K562 (cell line): ENCODE measurements at regions not wholly inside any gene's neighbourhood (a gene's known extent, or its start where the extent isn't known, plus 50 kb on each side); places are given as distances from the start of the nearest gene placed in this dataset.

Experiments used
- COPS2 ChIP-seq: fragments of 450-650 bp; conservative IDR thresholded peaks from 2 replicates; pipeline ENCODE4 v1.6.1; 2016; ENCODE audit warnings: mild to moderate bottlenecking, moderate library complexity
- MAZ ChIP-seq, 2 experiments: fragments of 450-650 bp in 1 of 2; sonication (generic) in 1 of 2; formaldehyde crosslinking; IDR thresholded peaks in 1 of 2; conservative IDR thresholded peaks in 1 of 2; 2 replicates each; pipeline versions ENCODE4 v1.4.0 to v1.5.0; 2020; ENCODE audit warnings: mild to moderate bottlenecking in 1 of 2, missing genetic modification reagents in 1 of 2
- NFXL1 ChIP-seq: fragments of 450-650 bp; formaldehyde crosslinking; IDR thresholded peaks from 2 replicates; pipeline ENCODE4 v1.4.0; 2021; ENCODE audit warnings: mild to moderate bottlenecking
- PCBP2 ChIP-seq: fragments of 200-400 bp; formaldehyde crosslinking; IDR thresholded peaks from 2 replicates; pipeline ENCODE4 v1.6.1; 2018; ENCODE audit warnings: low read length, low read depth, mild to moderate bottlenecking, moderate library complexity; ENCODE audit not compliant: poor library complexity, severe bottlenecking
- PPARD ChIP-seq: fragments of 250-450 bp; sonication (Bioruptor Pico); IDR thresholded peaks from 2 replicates; pipeline ENCODE4 v1.8.0; 2022; ENCODE audit warnings: inconsistent platforms, mild to moderate bottlenecking, moderate library complexity
- SIN3A ChIP-seq, 2 experiments: fragments of 150-350 bp in 1 of 2; IDR thresholded peaks; 2 replicates each; pipeline ENCODE4 v1.6.1; 2011 to 2016; ENCODE audit warnings: borderline replicate concordance in 2 of 2, low read depth in 2 of 2, low read length in 2 of 2, mild to moderate bottlenecking in 2 of 2, moderate library complexity in 2 of 2; ENCODE audit not compliant: control insufficient read depth in 1 of 2
- SIN3B ChIP-seq: fragments of 450-650 bp; IDR thresholded peaks from 2 replicates; pipeline ENCODE4 v1.6.1; 2017; ENCODE audit warnings: low read depth, mild to moderate bottlenecking, moderate library complexity
- TF ChIP-seq, protein P1 (sequence below): fragments of 450-650 bp; IDR thresholded peaks from 2 replicates; pipeline ENCODE4 v1.6.1; 2016; ENCODE audit warnings: mild to moderate bottlenecking, moderate library complexity

DNA sequence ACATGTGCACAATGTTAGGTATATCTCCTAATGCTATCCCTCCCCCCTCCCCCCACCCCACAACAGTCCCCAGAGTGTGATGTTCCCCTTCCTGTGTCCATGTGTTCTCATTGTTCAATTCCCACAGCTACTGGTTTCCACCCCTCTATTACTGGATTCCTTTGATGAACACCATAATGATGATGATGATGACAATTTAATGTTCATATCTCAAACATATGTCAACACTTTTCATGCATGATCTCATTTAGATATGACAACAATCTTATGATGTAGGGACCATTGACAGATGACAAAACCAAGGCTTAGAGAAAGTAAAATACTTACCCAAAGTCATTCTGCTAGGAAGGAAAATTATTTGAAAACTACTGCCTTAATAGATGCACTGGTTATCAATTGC lies 97.6 kb downstream of the TMEM114 start (continued):
- TF ChIP-seq, protein P1, sequence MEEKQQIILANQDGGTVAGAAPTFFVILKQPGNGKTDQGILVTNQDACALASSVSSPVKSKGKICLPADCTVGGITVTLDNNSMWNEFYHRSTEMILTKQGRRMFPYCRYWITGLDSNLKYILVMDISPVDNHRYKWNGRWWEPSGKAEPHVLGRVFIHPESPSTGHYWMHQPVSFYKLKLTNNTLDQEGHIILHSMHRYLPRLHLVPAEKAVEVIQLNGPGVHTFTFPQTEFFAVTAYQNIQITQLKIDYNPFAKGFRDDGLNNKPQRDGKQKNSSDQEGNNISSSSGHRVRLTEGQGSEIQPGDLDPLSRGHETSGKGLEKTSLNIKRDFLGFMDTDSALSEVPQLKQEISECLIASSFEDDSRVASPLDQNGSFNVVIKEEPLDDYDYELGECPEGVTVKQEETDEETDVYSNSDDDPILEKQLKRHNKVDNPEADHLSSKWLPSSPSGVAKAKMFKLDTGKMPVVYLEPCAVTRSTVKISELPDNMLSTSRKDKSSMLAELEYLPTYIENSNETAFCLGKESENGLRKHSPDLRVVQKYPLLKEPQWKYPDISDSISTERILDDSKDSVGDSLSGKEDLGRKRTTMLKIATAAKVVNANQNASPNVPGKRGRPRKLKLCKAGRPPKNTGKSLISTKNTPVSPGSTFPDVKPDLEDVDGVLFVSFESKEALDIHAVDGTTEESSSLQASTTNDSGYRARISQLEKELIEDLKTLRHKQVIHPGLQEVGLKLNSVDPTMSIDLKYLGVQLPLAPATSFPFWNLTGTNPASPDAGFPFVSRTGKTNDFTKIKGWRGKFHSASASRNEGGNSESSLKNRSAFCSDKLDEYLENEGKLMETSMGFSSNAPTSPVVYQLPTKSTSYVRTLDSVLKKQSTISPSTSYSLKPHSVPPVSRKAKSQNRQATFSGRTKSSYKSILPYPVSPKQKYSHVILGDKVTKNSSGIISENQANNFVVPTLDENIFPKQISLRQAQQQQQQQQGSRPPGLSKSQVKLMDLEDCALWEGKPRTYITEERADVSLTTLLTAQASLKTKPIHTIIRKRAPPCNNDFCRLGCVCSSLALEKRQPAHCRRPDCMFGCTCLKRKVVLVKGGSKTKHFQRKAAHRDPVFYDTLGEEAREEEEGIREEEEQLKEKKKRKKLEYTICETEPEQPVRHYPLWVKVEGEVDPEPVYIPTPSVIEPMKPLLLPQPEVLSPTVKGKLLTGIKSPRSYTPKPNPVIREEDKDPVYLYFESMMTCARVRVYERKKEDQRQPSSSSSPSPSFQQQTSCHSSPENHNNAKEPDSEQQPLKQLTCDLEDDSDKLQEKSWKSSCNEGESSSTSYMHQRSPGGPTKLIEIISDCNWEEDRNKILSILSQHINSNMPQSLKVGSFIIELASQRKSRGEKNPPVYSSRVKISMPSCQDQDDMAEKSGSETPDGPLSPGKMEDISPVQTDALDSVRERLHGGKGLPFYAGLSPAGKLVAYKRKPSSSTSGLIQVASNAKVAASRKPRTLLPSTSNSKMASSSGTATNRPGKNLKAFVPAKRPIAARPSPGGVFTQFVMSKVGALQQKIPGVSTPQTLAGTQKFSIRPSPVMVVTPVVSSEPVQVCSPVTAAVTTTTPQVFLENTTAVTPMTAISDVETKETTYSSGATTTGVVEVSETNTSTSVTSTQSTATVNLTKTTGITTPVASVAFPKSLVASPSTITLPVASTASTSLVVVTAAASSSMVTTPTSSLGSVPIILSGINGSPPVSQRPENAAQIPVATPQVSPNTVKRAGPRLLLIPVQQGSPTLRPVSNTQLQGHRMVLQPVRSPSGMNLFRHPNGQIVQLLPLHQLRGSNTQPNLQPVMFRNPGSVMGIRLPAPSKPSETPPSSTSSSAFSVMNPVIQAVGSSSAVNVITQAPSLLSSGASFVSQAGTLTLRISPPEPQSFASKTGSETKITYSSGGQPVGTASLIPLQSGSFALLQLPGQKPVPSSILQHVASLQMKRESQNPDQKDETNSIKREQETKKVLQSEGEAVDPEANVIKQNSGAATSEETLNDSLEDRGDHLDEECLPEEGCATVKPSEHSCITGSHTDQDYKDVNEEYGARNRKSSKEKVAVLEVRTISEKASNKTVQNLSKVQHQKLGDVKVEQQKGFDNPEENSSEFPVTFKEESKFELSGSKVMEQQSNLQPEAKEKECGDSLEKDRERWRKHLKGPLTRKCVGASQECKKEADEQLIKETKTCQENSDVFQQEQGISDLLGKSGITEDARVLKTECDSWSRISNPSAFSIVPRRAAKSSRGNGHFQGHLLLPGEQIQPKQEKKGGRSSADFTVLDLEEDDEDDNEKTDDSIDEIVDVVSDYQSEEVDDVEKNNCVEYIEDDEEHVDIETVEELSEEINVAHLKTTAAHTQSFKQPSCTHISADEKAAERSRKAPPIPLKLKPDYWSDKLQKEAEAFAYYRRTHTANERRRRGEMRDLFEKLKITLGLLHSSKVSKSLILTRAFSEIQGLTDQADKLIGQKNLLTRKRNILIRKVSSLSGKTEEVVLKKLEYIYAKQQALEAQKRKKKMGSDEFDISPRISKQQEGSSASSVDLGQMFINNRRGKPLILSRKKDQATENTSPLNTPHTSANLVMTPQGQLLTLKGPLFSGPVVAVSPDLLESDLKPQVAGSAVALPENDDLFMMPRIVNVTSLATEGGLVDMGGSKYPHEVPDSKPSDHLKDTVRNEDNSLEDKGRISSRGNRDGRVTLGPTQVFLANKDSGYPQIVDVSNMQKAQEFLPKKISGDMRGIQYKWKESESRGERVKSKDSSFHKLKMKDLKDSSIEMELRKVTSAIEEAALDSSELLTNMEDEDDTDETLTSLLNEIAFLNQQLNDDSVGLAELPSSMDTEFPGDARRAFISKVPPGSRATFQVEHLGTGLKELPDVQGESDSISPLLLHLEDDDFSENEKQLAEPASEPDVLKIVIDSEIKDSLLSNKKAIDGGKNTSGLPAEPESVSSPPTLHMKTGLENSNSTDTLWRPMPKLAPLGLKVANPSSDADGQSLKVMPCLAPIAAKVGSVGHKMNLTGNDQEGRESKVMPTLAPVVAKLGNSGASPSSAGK: no peak
- TF ChIP-seq NFXL1 (CRISPR knock-in tag) (no peak), SIN3A (IDR thresholded peaks at IDR 0.05; ENCODE audit: borderline replicate concordance in 2 of 2, control insufficient read depth in 1 of 2, low read depth in 2 of 2, low read length in 2 of 2) (no peak), COPS2 (no peak), PPARD (no peak), MAZ (CRISPR knock-in tag; conservative IDR thresholded peaks at IDR 0.05 in 1 of 2, IDR thresholded peaks at IDR 0.05 in 1 of 2) (no peak), PCBP2 (no peak), SIN3B (no peak)
